Colonic mucosa (tissue), 4 donors: ENCODE measurements at regions not wholly inside any gene's neighbourhood (a gene's known extent, or its start where the extent isn't known, plus 50 kb on each side); places are given as distances from the start of the nearest gene placed in this dataset.

Source experiments
- DNase-seq: peaks from one replicate; pipeline ENCODE4 v3.0.0-alpha.2; 2020
- H3K27ac ChIP-seq: fragments of 200-600 bp; one replicate; pipeline ENCODE4 v1.8.0; 2021
- H3K27me3 ChIP-seq: fragments of 200-600 bp; one replicate; pipeline ENCODE4 v1.8.0; 2021
- H3K36me3 ChIP-seq: fragments of 200-600 bp; one replicate; pipeline ENCODE4 v1.8.0; 2021
- H3K4me1 ChIP-seq: fragments of 200-600 bp; one replicate; pipeline ENCODE4 v1.8.0; 2021; ENCODE audit warnings: mild to moderate bottlenecking
- H3K4me3 ChIP-seq: fragments of 200-600 bp; one replicate; pipeline ENCODE4 v1.8.0; 2021
- H3K9ac ChIP-seq, 2 donors: one replicate each; pipeline ENCODE4 v1.7.0; 2013; ENCODE audit warnings: control low read depth in 2 of 2, low read depth in 2 of 2, low read length in 2 of 2
- H3K9me3 ChIP-seq: fragments of 200-600 bp; one replicate; pipeline ENCODE4 v1.8.0; 2021
- intact Hi-C: fragments of 100-400 bp; cut with DNase I; formaldehyde crosslinking; loops from one replicate; pipeline ENCODE4 v1.14.1; 2022
- TF ChIP-seq, protein P1 (sequence below): fragments of 200-600 bp; IDR thresholded peaks from one replicate; pipeline ENCODE4 v1.8.0; 2022; ENCODE audit warnings: antibody characterized with exemption, mild to moderate bottlenecking
- donor health status: healthy.
- donor health status: DM: no; HTN: no; CAD: no.
- donor health status: DM: no; HTN: no; CAD: no.

DNA sequence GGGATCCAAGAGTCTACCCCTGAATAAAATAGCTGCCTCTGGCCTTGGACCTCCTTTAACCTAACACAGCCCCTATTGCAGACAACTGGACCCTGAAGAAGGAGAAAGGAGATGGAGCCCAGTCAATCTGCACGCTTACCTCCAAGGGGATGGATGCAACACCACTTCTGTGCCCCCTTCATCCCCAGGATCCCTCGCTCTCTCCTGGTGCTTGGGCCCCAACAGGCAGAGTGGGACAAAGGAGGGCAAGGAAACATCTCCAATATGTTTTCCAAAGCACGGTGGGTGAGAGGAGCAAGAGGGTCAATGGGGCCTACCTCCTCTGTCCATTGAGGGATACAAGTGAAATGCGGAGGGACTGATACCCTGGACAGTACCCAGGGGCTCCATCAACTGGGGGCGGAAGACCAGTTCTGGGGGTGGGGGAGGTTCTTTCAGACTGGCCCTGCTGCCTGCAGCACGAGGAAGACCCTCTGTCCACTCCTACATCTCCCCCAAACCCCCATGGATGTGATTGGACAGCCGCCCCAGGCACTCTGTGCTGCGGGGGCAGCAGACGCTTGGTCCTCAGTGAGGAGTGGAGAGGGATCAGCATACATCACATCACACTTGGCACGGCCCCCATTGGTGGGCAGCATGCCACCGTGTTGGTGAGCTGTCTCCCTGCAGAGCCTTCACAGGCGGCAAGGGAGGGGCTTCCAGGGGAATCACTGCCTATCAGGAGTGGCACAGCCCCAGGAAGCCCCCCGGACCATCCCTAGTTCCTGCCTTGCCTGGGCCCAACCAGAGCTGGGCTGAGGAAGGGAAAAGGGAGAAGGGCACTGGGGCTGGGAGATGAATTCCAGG lies 70.6 kb downstream of the MRPL14 start:
- Histone ChIP-seq H3K9ac (peak overlapping the region in 1 of 2 donors; percentile 4), H3K36me3 (no peaks in the 10 kb centered on the region), H3K9me3 (no peaks in the 10 kb centered on the region), H3K4me1 (no peaks in the 10 kb centered on the region), H3K27ac (peak overlapping the region; percentile 73), H3K27me3 (no peaks in the 10 kb centered on the region), H3K4me3 (no peak overlapping the region)
- DNase-seq: peak; percentile 49
- TF ChIP-seq, protein P1, sequence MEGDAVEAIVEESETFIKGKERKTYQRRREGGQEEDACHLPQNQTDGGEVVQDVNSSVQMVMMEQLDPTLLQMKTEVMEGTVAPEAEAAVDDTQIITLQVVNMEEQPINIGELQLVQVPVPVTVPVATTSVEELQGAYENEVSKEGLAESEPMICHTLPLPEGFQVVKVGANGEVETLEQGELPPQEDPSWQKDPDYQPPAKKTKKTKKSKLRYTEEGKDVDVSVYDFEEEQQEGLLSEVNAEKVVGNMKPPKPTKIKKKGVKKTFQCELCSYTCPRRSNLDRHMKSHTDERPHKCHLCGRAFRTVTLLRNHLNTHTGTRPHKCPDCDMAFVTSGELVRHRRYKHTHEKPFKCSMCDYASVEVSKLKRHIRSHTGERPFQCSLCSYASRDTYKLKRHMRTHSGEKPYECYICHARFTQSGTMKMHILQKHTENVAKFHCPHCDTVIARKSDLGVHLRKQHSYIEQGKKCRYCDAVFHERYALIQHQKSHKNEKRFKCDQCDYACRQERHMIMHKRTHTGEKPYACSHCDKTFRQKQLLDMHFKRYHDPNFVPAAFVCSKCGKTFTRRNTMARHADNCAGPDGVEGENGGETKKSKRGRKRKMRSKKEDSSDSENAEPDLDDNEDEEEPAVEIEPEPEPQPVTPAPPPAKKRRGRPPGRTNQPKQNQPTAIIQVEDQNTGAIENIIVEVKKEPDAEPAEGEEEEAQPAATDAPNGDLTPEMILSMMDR: no peak
- intact Hi-C loops: no loop called here

DNA sequence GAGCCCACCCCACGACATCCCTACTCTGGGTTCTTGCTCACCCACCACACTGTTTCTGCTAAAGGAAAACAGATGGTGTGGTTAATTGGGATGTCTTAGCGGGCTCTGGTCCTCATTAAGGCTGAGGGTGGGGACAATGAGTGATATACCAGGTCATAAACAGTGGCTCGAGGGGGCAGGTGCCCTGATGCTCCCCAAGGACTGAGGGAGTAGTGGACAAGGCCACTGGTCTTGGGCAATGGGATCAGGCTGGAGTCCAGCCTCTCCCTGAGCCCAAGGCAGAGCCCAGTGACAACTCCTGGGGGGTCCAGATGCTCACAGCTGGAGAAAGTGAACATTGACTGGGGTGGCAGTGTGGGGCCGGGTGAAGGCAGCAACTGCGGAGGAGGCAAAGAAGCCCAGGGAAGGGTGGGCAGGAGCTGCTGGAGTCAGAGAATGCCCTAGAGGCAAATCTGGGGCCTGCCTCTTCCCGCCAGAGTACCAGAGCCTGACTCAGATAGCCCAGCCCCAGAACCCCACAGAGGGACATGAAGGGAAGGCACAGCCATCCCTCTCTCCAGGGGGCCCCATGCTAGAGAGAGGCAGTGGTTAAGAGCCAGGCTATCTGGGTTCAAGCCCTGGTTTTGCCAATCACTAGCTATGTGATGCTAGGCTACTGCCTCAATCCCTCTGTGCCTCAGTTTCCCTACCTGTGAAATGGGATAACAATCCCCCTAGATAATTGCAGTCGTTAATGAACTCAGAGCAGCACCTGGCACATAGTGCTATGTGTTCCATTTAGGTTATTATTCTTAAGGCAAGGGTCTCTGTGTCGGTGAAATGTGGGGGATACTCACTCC lies 72.3 kb downstream of the MRPL14 start:
- H3K4me1 ChIP-seq: peaks cover 8% of the 10 kb centered on the region
- no peaks in the 10 kb centered on the region for H3K9me3 ChIP-seq
- no peaks in the 10 kb centered on the region for H3K36me3 ChIP-seq
- TF ChIP-seq, protein P1: no peak
- H3K4me3 ChIP-seq: no peak overlapping the region
- H3K27me3 ChIP-seq: no peaks in the 10 kb centered on the region
- no peak for DNase-seq
- peak overlapping the region; percentile 47 for H3K27ac ChIP-seq
- no peak overlapping the region for H3K9ac ChIP-seq
- intact Hi-C loops: no loop called here

DNA sequence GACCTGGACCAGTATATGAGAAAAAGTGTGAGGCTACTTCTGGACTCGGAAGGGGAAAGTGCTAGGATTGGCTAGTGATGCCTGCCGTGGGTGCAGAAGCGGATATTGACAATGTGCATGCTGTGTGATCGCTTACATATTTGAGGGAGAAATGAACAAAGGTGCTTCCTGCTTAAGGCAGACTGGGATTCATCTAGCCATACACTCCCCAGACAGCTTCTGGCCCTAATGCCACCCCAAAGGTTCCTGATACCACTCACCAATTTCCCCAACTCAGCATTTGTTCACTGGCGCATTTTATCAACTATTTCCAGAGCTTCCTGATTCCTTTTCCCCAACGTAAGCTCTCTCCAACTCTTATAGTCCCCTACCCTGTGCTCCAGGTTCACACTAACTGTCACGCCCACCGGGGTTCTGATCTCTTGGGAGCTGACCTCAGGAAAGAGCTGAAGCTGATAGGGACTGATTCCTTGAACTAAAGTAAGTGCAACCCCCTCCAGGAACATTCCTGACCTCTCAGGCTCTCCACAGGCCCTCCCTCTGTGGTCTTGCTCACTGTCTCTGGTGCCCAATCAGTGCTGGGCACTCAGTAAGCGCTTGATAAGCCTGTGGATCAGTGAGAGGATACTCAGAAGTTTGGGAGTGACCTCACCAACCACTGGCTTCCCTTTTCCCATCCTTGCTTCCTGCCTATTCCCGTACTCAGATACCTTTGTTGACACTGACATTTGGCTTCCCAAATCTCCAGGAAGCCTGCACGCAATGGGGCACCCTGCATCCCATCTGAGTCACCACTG lies 73.3 kb downstream of the MRPL14 start:
- peak overlapping the region; percentile 47 for H3K27ac ChIP-seq
- intact Hi-C loops: no loop called here
- no peaks in the 10 kb centered on the region for H3K36me3 ChIP-seq
- no peaks in the 10 kb centered on the region for H3K9me3 ChIP-seq
- H3K4me1 ChIP-seq: peaks cover 8% of the 10 kb centered on the region
- H3K27me3 ChIP-seq: no peaks in the 10 kb centered on the region
- DNase-seq: no peak
- TF ChIP-seq, protein P1: no peak
- no peak overlapping the region for H3K9ac ChIP-seq
- H3K4me3 ChIP-seq: no peak overlapping the region

DNA sequence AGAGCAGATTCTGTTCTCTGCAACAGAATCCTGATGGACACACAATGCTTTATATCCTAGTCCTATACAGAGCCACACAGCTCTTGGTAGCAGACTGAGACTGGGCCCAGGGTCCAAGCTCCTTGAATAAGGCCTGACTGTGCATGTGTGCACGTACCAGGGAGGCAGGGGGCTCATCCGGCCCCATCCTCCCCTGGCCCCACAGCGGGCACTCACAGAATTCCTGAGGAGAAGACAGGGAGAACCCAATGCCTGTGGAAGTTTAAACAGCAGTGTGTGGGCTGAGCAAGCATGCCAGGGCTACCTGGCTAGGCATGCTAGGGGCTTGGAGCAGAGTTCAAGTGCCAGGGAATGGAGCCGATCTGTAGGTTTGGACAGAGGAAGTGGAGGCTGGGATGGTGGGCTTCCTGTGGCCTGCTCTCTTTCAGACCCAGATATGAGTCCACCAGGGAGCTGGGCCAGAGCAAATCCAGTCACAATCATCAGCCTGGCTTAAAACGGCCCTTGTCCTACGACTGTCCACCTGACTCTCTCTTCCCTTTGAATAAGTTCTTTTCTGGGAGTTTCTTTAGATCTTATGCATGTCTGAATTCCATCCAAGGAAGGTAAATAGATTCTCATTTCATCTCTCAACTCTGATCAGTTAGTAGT lies 74.0 kb downstream of the MRPL14 start:
- Histone ChIP-seq H3K4me3 (no peak overlapping the region), H3K36me3 (no peaks in the 10 kb centered on the region), H3K27ac (peak overlapping the region; percentile 47), H3K4me1 (peaks cover 8% of the 10 kb centered on the region), H3K9me3 (no peaks in the 10 kb centered on the region), H3K9ac (no peak overlapping the region), H3K27me3 (no peaks in the 10 kb centered on the region)
- DNase-seq: no peak
- TF ChIP-seq, protein P1: no peak
- intact Hi-C loops: no loop called here
